A549 (cell line): ENCODE measurements at regions not wholly inside any gene's neighbourhood (a gene's known extent, or its start where the extent isn't known, plus 50 kb on each side); places are given as distances from the start of the nearest gene placed in this dataset.

ENCODE experiments used
- ATAC-seq, 2 experiments: fragments of 200-7000 bp in 1 of 2; fragments of >200 bp in 1 of 2; cut with Nextera tagmentation in 1 of 2; cut with Tn5 transposase in 1 of 2; 3 replicates each; pipeline versions ENCODE4 v1.8.0 to v1.9.1; 2018 to 2020; ENCODE audit warnings: mild to moderate bottlenecking in 1 of 2, moderate library complexity in 1 of 2
- CTCF ChIA-PET: fragments of 300-600 bp; sonication (Branson Sonifier 250); formaldehyde crosslinking; extraction: SDS; loops from one replicate; lab custom pipeline; 2021; ENCODE audit warnings: antibody characterized with exemption, inconsistent platforms; lab: Yijun Ruan, JAX
- POLR2A ChIA-PET: fragments of 350-600 bp; formaldehyde crosslinking; extraction: SDS; loops from one replicate; lab custom pipeline; 2021; ENCODE audit warnings: antibody characterized with exemption, inconsistent platforms; lab: Yijun Ruan, JAX
- DNase-seq, 2 experiments: peaks; one replicate each; pipeline versions ENCODE4 v3.0.0 to v3.0.0-alpha.2; 2011 to 2016; ENCODE audit warnings: low read depth in 1 of 2, low spot score in 1 of 2
- FAIRE-seq: peaks from 2 replicates; lab custom pipeline; 2011; peaks lifted over from hg19 to GRCh38; lab: Jason Lieb, UNC
- H3K27ac ChIP-seq, 2 experiments: fragments of >200 bp; sonication (Bioruptor Twin); formaldehyde crosslinking; 3 replicates each; pipeline ENCODE4 v1.5.1; 2016 to 2017
- H3K4me1 ChIP-seq: fragments of >200 bp; sonication (Bioruptor Twin); formaldehyde crosslinking; 3 replicates; pipeline ENCODE4 v1.6.1; 2016
- H3K4me2 ChIP-seq: fragments of >200 bp; sonication (Bioruptor Twin); formaldehyde crosslinking; 3 replicates; pipeline ENCODE4 v1.6.1; 2016
- H3K4me3 ChIP-seq: fragments of >200 bp; sonication (Bioruptor Twin); formaldehyde crosslinking; 3 replicates; pipeline ENCODE4 v1.5.1; 2016
- H3K9me3 ChIP-seq: fragments of >200 bp; sonication (Bioruptor Twin); formaldehyde crosslinking; 3 replicates; pipeline ENCODE4 v1.6.1; 2016
- BHLHE40 ChIP-seq: IDR thresholded peaks from 2 replicates; pipeline ENCODE4 v1.6.1; 2012; ENCODE audit warnings: low read depth, low read length, inconsistent platforms
- EHF ChIP-seq: fragments of 250-450 bp; sonication (Bioruptor Pico); IDR thresholded peaks from 2 replicates; pipeline ENCODE4 v1.5.0; 2020; ENCODE audit warnings: mild to moderate bottlenecking
- EHMT2 ChIP-seq: fragments of 200-600 bp; sonication (generic); IDR thresholded peaks from 2 replicates; pipeline ENCODE4 v1.6.1; 2016; ENCODE audit warnings: antibody characterized with exemption, low read depth, mild to moderate bottlenecking, moderate library complexity
- ELK1 ChIP-seq: fragments of 150-350 bp; IDR thresholded peaks from 2 replicates; pipeline ENCODE4 v1.6.1; 2014; ENCODE audit warnings: low read depth, mild to moderate bottlenecking, low read length
- EP300 ChIP-seq, 2 experiments: fragments of >200 bp; sonication (Bioruptor Twin); formaldehyde crosslinking; IDR thresholded peaks; 2 replicates in 1 of 2; 3 replicates in 1 of 2; pipeline ENCODE4 v1.6.1; 2016 to 2017
- FOSB ChIP-seq: fragments of 250-450 bp; sonication (Bioruptor Pico); IDR thresholded peaks from 2 replicates; pipeline ENCODE4 v1.5.0; 2020; ENCODE audit warnings: mild to moderate bottlenecking, moderate library complexity
- FOXS1 ChIP-seq: fragments of 250-450 bp; sonication (Bioruptor Pico); IDR thresholded peaks from 2 replicates; pipeline ENCODE4 v1.5.0; 2020; ENCODE audit warnings: mild to moderate bottlenecking, moderate library complexity
- HES2 ChIP-seq: fragments of >200 bp; sonication (Bioruptor Twin); formaldehyde crosslinking; IDR thresholded peaks from 2 replicates; pipeline ENCODE4 v1.6.1; 2016
- HEYL ChIP-seq: fragments of 250-450 bp; sonication (Bioruptor Pico); IDR thresholded peaks from 2 replicates; pipeline ENCODE4 v1.8.0; 2021; ENCODE audit warnings: mild to moderate bottlenecking, moderate library complexity
- JUN ChIP-seq, 2 experiments: fragments of >200 bp; sonication (Bioruptor Twin); formaldehyde crosslinking; IDR thresholded peaks; 2 replicates in 1 of 2; 3 replicates in 1 of 2; pipeline ENCODE4 v1.6.1; 2016 to 2017
- MAFK ChIP-seq: fragments of 450-650 bp; IDR thresholded peaks from 2 replicates; pipeline ENCODE4 v1.6.1; 2014; ENCODE audit not compliant: partially characterized antibody
- MAZ ChIP-seq: fragments of 150-350 bp; IDR thresholded peaks from 2 replicates; pipeline ENCODE4 v1.6.1; 2014; ENCODE audit warnings: antibody characterized with exemption, low read depth, low read length, borderline replicate concordance
- NPAS2 ChIP-seq: fragments of 250-450 bp; sonication (Bioruptor Pico); IDR thresholded peaks from 2 replicates; pipeline ENCODE4 v1.8.0; 2022; ENCODE audit warnings: mild to moderate bottlenecking, moderate library complexity, borderline replicate concordance
- NR3C1 ChIP-seq: fragments of >200 bp; sonication (Bioruptor Twin); formaldehyde crosslinking; IDR thresholded peaks from 3 replicates; pipeline ENCODE4 v1.6.1; 2017
- POLR2A ChIP-seq: IDR thresholded peaks from 2 replicates; pipeline ENCODE4 v1.6.1; 2012; ENCODE audit warnings: mild to moderate bottlenecking, low read length
- POLR2AphosphoS2 ChIP-seq: conservative IDR thresholded peaks from 2 replicates; pipeline ENCODE4 v1.6.1; 2012; ENCODE audit warnings: low read length, improper control_type of control experiment, inconsistent platforms
- RFX5 ChIP-seq: fragments of 450-650 bp; IDR thresholded peaks from 2 replicates; pipeline ENCODE4 v1.7.1; 2014; ENCODE audit warnings: antibody characterized with exemption, mild to moderate bottlenecking, moderate library complexity
- RNF2 ChIP-seq: fragments of 200-600 bp; sonication (generic); IDR thresholded peaks from 2 replicates; pipeline ENCODE4 v1.6.1; 2016; ENCODE audit warnings: low read depth, mild to moderate bottlenecking, antibody characterized with exemption, moderate library complexity, borderline replicate concordance
- SMC3 ChIP-seq: fragments of >200 bp; sonication (Bioruptor Twin); formaldehyde crosslinking; IDR thresholded peaks from 3 replicates; pipeline ENCODE4 v1.6.1; 2018; ENCODE audit warnings: inconsistent platforms
- SREBF2 ChIP-seq: fragments of 450-650 bp; IDR thresholded peaks from 2 replicates; pipeline ENCODE4 v1.6.1; 2014; ENCODE audit warnings: mild to moderate bottlenecking, moderate library complexity
- TFCP2L1 ChIP-seq: fragments of 250-450 bp; sonication (Bioruptor Pico); IDR thresholded peaks from 2 replicates; pipeline ENCODE4 v1.5.0; 2021; ENCODE audit warnings: mild to moderate bottlenecking
- USF2 ChIP-seq: fragments of 450-650 bp; IDR thresholded peaks from 2 replicates; pipeline ENCODE4 v1.6.1; 2014; ENCODE audit warnings: antibody characterized with exemption
- ZC3H11A ChIP-seq: fragments of 450-650 bp; IDR thresholded peaks from 2 replicates; pipeline ENCODE4 v1.6.1; 2014; ENCODE audit warnings: antibody characterized with exemption, mild to moderate bottlenecking
- ZFP36 ChIP-seq: fragments of 450-650 bp; IDR thresholded peaks from 2 replicates; pipeline ENCODE4 v1.6.1; 2014; ENCODE audit warnings: borderline replicate concordance; ENCODE audit not compliant: partially characterized antibody
- WGBS: methylation state at CpG from one replicate; pipeline ENCODE4 v1.1.6; 2017; ENCODE audit errors: missing lambda C conversion rate; 5-methylcytosine and 5-hydroxymethylcytosine counted together

GRCh38 chr12:47530050-47530449 lies 175.8 kb downstream of the RPAP3 start:
- ChIA-PET POLR2A (no interaction called here), CTCF (no interaction called here)
- peaks cover 28% of the 10 kb centered on the region for H3K9me3 ChIP-seq
- H3K4me2 ChIP-seq = no peak overlapping the region
- ATAC-seq = no peak
- no peak overlapping the region for H3K4me3 ChIP-seq
- H3K27ac ChIP-seq = no peak overlapping the region
- DNase-seq = no peak
- TF ChIP-seq EHMT2 = no peak
- no peak for TF ChIP-seq JUN (IDR thresholded peaks at IDR 0.05)
- no peak for TF ChIP-seq ZC3H11A
- TF ChIP-seq USF2 = no peak
- TF ChIP-seq SMC3 = no peak
- TF ChIP-seq ZFP36 = no peak
- no peak for TF ChIP-seq POLR2A
- TF ChIP-seq EP300 (IDR thresholded peaks at IDR 0.05) = no peak
- TF ChIP-seq SREBF2 = no peak
- TF ChIP-seq ELK1 = no peak
- no peak for TF ChIP-seq NR3C1
- TF ChIP-seq RFX5 = no peak
- TF ChIP-seq MAZ = no peak
- no peak for TF ChIP-seq HEYL
- TF ChIP-seq FOSB (CRISPR knock-in tag) = no peak
- no peak for TF ChIP-seq POLR2AphosphoS2
- no peak for TF ChIP-seq EHF (CRISPR knock-in tag)
- no peak for FAIRE-seq
- H3K4me1 ChIP-seq = no peaks in the 10 kb centered on the region

- ChIA-PET CTCF (no interaction called here), POLR2A (no interaction called here)
- no peak overlapping the region for H3K27ac ChIP-seq
- peaks cover 28% of the 10 kb centered on the region for H3K9me3 ChIP-seq
- H3K4me3 ChIP-seq = no peak overlapping the region
- WGBS = 0% methylated on average over 1 of the region's 1 CpG
- FAIRE-seq (no peak), ATAC-seq (no peak), DNase-seq (no peak)
- TF ChIP-seq JUN (IDR thresholded peaks at IDR 0.05) (no peak), MAFK (no peak), HEYL (no peak), FOSB (CRISPR knock-in tag) (no peak), ELK1 (no peak), NPAS2 (CRISPR knock-in tag) (no peak), EP300 (IDR thresholded peaks at IDR 0.05) (no peak)
- H3K4me2 ChIP-seq = no peak overlapping the region
- no peaks in the 10 kb centered on the region for H3K4me1 ChIP-seq
These were observed 178.0 kb downstream of the RPAP3 start for GRCh38 chr12:47527816-47528215.

GRCh38 chr12:47520029-47520428 lies 185.8 kb downstream of the RPAP3 start:
- H3K4me1 ChIP-seq = no peaks in the 10 kb centered on the region
- no peak for ATAC-seq
- TF ChIP-seq HES2 = no peak
- TF ChIP-seq ZC3H11A = no peak
- TF ChIP-seq NR3C1 = no peak
- no peak for TF ChIP-seq ZFP36
- no peak for TF ChIP-seq BHLHE40
- no peak for TF ChIP-seq RNF2
- TF ChIP-seq TFCP2L1 (CRISPR knock-in tag) = no peak
- no peak for TF ChIP-seq FOXS1 (CRISPR knock-in tag)
- TF ChIP-seq USF2 = no peak
- TF ChIP-seq, all 56 proteins: peak for 0
- Histone ChIP-seq H3K4me2 (no peak overlapping the region), H3K9me3 (peaks cover 23% of the 10 kb centered on the region), H3K4me3 (no peak overlapping the region), H3K27ac (no peak overlapping the region)
- CTCF ChIA-PET = no interaction called here
- no peak for FAIRE-seq
- POLR2A ChIA-PET = no interaction called here
- DNase-seq = no peak
